WTC11 (cell line): ENCODE measurements at regions not wholly inside any gene's neighbourhood (a gene's known extent, or its start where the extent isn't known, plus 50 kb on each side); places are given as distances from the start of the nearest gene placed in this dataset.
"Not testable (repeated sequence)": the region's sequence is repeated elsewhere in the genome, so short reads cannot be mapped to it uniquely, and the experiment has no call there.

Experiments
- ATAC-seq: fragments of 200-7000 bp; cut with Tn5 transposase; 2 replicates; pipeline ENCODE4 v1.10.0; 2021; ENCODE audit warnings: mild to moderate bottlenecking, moderate library complexity
- CTCF ChIA-PET: fragments of 300-600 bp; sonication (Branson Sonifier 250); formaldehyde crosslinking; loops from one replicate; lab custom pipeline; 2021; ENCODE audit warnings: antibody characterized with exemption; lab: Charles Lee
- POLR2A ChIA-PET: fragments of 350-600 bp; sonication (Branson Sonifier 250); formaldehyde crosslinking; loops from one replicate; lab custom pipeline; 2021; ENCODE audit warnings: antibody characterized with exemption; lab: Charles Lee
- DNase-seq: peaks from one replicate; pipeline ENCODE4 v3.0.0; 2021; ENCODE audit warnings: low spot score
- H3K27ac Mint-ChIP-seq: 2 replicates; pipeline ENCODE4 v1.8.0; 2021; ENCODE audit warnings: mixed read lengths
- H3K27me3 Mint-ChIP-seq: 2 replicates; pipeline ENCODE4 v1.8.0; 2021; ENCODE audit warnings: low read depth, mild to moderate bottlenecking, moderate library complexity, mixed read lengths
- H3K36me3 Mint-ChIP-seq: 2 replicates; pipeline ENCODE4 v1.8.0; 2021; ENCODE audit warnings: mixed read lengths
- H3K4me1 Mint-ChIP-seq: 2 replicates; pipeline ENCODE4 v1.8.0; 2022; ENCODE audit warnings: mixed read lengths
- H3K4me3 Mint-ChIP-seq: 2 replicates; pipeline ENCODE4 v1.8.0; 2021; ENCODE audit warnings: mild to moderate bottlenecking, moderate library complexity, mixed read lengths
- H3K9me3 Mint-ChIP-seq: 2 replicates; pipeline ENCODE4 v1.8.0; 2021; ENCODE audit warnings: mixed read lengths
- ATF1 ChIP-seq: sonication (generic); formaldehyde crosslinking; IDR thresholded peaks from 2 replicates; pipeline ENCODE4 v1.8.1; 2023; ENCODE audit warnings: mild to moderate bottlenecking, moderate library complexity, missing genetic modification reagents
- ATF2 ChIP-seq: sonication (generic); formaldehyde crosslinking; IDR thresholded peaks from 2 replicates; pipeline ENCODE4 v1.8.1; 2022; ENCODE audit warnings: low read depth, missing genetic modification reagents, borderline replicate concordance
- ATF3 ChIP-seq: sonication (generic); formaldehyde crosslinking; conservative IDR thresholded peaks from 2 replicates; pipeline ENCODE4 v1.8.1; 2022; ENCODE audit warnings: mild to moderate bottlenecking, missing genetic modification reagents
- CBFB ChIP-seq: sonication (generic); formaldehyde crosslinking; IDR thresholded peaks from 2 replicates; pipeline ENCODE4 v1.8.1; 2022; ENCODE audit warnings: mild to moderate bottlenecking, low read depth, missing genetic modification reagents
- FOXK1 ChIP-seq: sonication (generic); formaldehyde crosslinking; IDR thresholded peaks from 2 replicates; pipeline ENCODE4 v1.8.0; 2022; ENCODE audit warnings: mild to moderate bottlenecking, moderate library complexity, missing genetic modification reagents
- JAZF1 ChIP-seq: fragments of 250-450 bp; sonication (Bioruptor Pico); IDR thresholded peaks from 2 replicates; pipeline ENCODE4 v1.9.0; 2021; ENCODE audit warnings: moderate library complexity, mild to moderate bottlenecking, inconsistent platforms
- JUN ChIP-seq: sonication (generic); formaldehyde crosslinking; IDR thresholded peaks from 2 replicates; pipeline ENCODE4 v1.8.0; 2023; ENCODE audit warnings: mild to moderate bottlenecking, missing genetic modification reagents
- MYBL2 ChIP-seq: sonication (generic); formaldehyde crosslinking; IDR thresholded peaks from 2 replicates; pipeline ENCODE4 v1.8.1; 2023; ENCODE audit warnings: mild to moderate bottlenecking, moderate library complexity, missing genetic modification reagents
- NR1H2 ChIP-seq: sonication (generic); formaldehyde crosslinking; IDR thresholded peaks from 2 replicates; pipeline ENCODE4 v1.9.0; 2021; ENCODE audit warnings: mild to moderate bottlenecking, moderate library complexity, missing genetic modification reagents
- OVOL2 ChIP-seq: fragments of 250-450 bp; sonication (Bioruptor Pico); IDR thresholded peaks from 2 replicates; pipeline ENCODE4 v1.9.0; 2021; ENCODE audit warnings: mild to moderate bottlenecking, borderline replicate concordance
- PRRX2 ChIP-seq: fragments of 250-450 bp; sonication (Bioruptor Pico); IDR thresholded peaks from 2 replicates; pipeline ENCODE4 v1.8.0; 2021; ENCODE audit warnings: mild to moderate bottlenecking
- SMAD4 ChIP-seq: sonication (generic); formaldehyde crosslinking; IDR thresholded peaks from 2 replicates; pipeline ENCODE4 v1.8.0; 2022; ENCODE audit warnings: mild to moderate bottlenecking, missing genetic modification reagents
- SP1 ChIP-seq: sonication (generic); formaldehyde crosslinking; conservative IDR thresholded peaks from 2 replicates; pipeline ENCODE4 v1.8.1; 2022; ENCODE audit warnings: missing genetic modification reagents
- STAT6 ChIP-seq: sonication (generic); formaldehyde crosslinking; conservative IDR thresholded peaks from 2 replicates; pipeline ENCODE4 v1.8.1; 2023; ENCODE audit warnings: mild to moderate bottlenecking, low read depth, missing genetic modification reagents, moderate library complexity
- ZNF416 ChIP-seq: fragments of 250-450 bp; sonication (Bioruptor Pico); IDR thresholded peaks from 2 replicates; pipeline ENCODE4 v1.9.0; 2021; ENCODE audit warnings: mild to moderate bottlenecking, inconsistent platforms
- ZNF423 ChIP-seq: fragments of 250-450 bp; sonication (Bioruptor Pico); IDR thresholded peaks from 2 replicates; pipeline ENCODE4 v2.1.2; 2022; ENCODE audit warnings: mild to moderate bottlenecking, moderate library complexity
- TF ChIP-seq, protein P1 (sequence below): sonication (generic); formaldehyde crosslinking; IDR thresholded peaks from 2 replicates; pipeline ENCODE4 v1.8.1; 2023; ENCODE audit warnings: mild to moderate bottlenecking, moderate library complexity, missing genetic modification reagents
- TF ChIP-seq, protein P2 (sequence below): sonication (generic); formaldehyde crosslinking; IDR thresholded peaks from 2 replicates; pipeline ENCODE4 v1.8.1; 2022; ENCODE audit warnings: mild to moderate bottlenecking, missing genetic modification reagents, moderate library complexity, borderline replicate concordance
- TF ChIP-seq, protein P3 (sequence below): sonication (generic); formaldehyde crosslinking; IDR thresholded peaks from 2 replicates; pipeline ENCODE4 v1.8.0; 2022; ENCODE audit warnings: mild to moderate bottlenecking, missing genetic modification reagents
- TF ChIP-seq, protein P4 (sequence below): fragments of 250-450 bp; sonication (Bioruptor Pico); IDR thresholded peaks from 2 replicates; pipeline ENCODE4 v1.9.0; 2021; ENCODE audit warnings: mild to moderate bottlenecking

DNA sequence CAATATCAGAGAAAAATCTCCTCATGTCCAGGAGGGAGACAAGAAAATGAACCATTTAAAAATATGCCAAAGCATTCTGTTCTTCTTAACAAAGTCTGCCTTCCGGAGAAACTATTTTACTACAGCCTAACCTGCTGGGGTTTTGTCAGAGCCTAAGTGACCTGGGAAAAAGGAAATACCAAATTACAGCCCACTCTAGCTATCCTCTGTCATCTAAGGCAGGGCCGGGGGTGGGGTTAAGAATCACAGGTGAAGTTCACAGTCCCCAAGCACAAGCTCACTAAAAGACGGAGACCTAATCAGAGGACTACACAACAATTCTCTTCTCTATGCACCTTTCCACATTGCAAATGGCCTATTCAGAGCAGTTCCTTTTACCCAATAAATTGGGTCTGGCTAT is 116.6 kb downstream of the TRIM42 start (continued):
- TF ChIP-seq JUN (CRISPR knock-in tag) = no peak
- TF ChIP-seq ATF3 = no peak
- no peak for TF ChIP-seq CBFB (CRISPR knock-in tag)
- no peak for TF ChIP-seq ZNF423
- TF ChIP-seq, protein P1, sequence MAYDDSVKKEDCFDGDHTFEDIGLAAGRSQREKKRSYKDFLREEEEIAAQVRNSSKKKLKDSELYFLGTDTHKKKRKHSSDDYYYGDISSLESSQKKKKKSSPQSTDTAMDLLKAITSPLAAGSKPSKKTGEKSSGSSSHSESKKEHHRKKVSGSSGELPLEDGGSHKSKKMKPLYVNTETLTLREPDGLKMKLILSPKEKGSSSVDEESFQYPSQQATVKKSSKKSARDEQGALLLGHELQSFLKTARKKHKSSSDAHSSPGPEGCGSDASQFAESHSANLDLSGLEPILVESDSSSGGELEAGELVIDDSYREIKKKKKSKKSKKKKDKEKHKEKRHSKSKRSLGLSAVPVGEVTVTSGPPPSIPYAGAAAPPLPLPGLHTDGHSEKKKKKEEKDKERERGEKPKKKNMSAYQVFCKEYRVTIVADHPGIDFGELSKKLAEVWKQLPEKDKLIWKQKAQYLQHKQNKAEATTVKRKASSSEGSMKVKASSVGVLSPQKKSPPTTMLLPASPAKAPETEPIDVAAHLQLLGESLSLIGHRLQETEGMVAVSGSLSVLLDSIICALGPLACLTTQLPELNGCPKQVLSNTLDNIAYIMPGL (CRISPR knock-in tag) = no peak
- TF ChIP-seq OVOL2 (CRISPR knock-in tag) = no peak

- H3K27ac Mint-ChIP-seq, DNase-seq, CTCF ChIA-PET, H3K4me1 Mint-ChIP-seq, H3K27me3 Mint-ChIP-seq, ATAC-seq, H3K4me3 Mint-ChIP-seq, POLR2A ChIA-PET: not testable (repeated sequence)
- Mint-ChIP-seq H3K9me3 (peaks cover 58% of the 10 kb centered on the region), H3K36me3 (peaks cover 23% of the 10 kb centered on the region)
These were observed 125.0 kb downstream of the TRIM42 start for GRCh38 chr3:140802898-140803297.

GRCh38 chr3:140809316-140809715 is 131.5 kb downstream of the TRIM42 start:
- ChIA-PET POLR2A (interaction anchor here (0.6 kb wide), 1 partner anchor 23 kb away, joined by 3 read pairs; no protein-coding TSS in a partner anchor), CTCF (no interaction called here)
- ATAC-seq (no peak), DNase-seq (no peak)
- Mint-ChIP-seq H3K9me3 (peaks cover 24% of the 10 kb centered on the region), H3K27ac (no peak overlapping the region), H3K4me1 (no peaks in the 10 kb centered on the region; the same call in 1 of the 2 replicates), H3K4me3 (no peak overlapping the region)
- TF ChIP-seq ATF2 = no peak
- TF ChIP-seq JAZF1 (CRISPR knock-in tag) = no peak
- TF ChIP-seq, protein P2, sequence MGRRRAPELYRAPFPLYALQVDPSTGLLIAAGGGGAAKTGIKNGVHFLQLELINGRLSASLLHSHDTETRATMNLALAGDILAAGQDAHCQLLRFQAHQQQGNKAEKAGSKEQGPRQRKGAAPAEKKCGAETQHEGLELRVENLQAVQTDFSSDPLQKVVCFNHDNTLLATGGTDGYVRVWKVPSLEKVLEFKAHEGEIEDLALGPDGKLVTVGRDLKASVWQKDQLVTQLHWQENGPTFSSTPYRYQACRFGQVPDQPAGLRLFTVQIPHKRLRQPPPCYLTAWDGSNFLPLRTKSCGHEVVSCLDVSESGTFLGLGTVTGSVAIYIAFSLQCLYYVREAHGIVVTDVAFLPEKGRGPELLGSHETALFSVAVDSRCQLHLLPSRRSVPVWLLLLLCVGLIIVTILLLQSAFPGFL (CRISPR knock-in tag) = no peak
- TF ChIP-seq FOXK1 (CRISPR knock-in tag) = no peak
- TF ChIP-seq, all 79 proteins: peak for 0
- Mint-ChIP-seq H3K27me3 (no peaks in the 10 kb centered on the region), H3K36me3 (peaks cover 12% of the 10 kb centered on the region)

DNA sequence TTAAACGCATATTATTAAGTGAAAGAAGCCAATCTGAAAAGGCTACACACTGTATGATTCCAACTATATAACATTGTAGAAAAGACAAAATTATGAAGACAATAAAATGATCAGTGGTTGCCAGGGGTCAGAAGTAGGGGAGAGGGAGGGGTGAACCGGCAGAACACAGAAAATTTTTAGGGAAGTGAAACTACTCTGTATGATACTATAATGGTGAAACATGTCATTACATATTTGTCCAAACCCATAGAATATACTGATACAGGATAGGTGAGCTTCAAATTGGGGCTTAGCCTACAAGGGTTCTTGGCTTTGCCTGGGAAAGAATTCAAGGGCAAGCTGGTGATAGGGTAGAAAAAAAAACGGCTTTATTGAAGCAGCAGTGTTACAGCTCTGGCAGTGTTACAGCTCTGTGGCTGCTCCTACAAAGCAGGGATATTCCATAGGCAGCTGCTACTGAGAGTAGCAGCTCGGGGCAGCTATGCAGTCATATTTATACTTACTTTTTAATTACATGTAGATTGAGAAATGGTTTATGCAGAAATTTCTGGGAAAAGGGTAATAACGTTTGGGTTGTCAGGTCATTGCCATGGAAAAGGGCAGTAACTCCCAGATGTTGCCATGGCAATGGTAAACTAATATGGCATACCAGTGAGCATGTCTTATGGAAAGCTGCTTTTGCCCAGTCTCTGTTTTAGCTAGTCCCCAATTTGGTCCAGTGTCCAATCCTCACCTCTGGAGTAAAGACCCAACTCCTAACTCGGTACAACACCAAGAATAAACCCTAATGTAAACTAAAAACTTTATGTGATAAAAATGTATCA is 125.1 kb upstream of the SLC25A36 start:
- Mint-ChIP-seq H3K36me3 (peaks cover 17% of the 10 kb centered on the region), H3K27ac (no peak overlapping the region)
- ATAC-seq = no peak
- TF ChIP-seq NR1H2 (CRISPR knock-in tag) (no peak), SMAD4 (CRISPR knock-in tag) (no peak), ZNF416 (CRISPR knock-in tag) (no peak), STAT6 (CRISPR knock-in tag) (no peak), ZNF423 (no peak), SP1 (CRISPR knock-in tag) (no peak), MYBL2 (CRISPR knock-in tag) (no peak), ATF1 (CRISPR knock-in tag) (no peak), PRRX2 (CRISPR knock-in tag) (no peak)
- TF ChIP-seq, protein P3, sequence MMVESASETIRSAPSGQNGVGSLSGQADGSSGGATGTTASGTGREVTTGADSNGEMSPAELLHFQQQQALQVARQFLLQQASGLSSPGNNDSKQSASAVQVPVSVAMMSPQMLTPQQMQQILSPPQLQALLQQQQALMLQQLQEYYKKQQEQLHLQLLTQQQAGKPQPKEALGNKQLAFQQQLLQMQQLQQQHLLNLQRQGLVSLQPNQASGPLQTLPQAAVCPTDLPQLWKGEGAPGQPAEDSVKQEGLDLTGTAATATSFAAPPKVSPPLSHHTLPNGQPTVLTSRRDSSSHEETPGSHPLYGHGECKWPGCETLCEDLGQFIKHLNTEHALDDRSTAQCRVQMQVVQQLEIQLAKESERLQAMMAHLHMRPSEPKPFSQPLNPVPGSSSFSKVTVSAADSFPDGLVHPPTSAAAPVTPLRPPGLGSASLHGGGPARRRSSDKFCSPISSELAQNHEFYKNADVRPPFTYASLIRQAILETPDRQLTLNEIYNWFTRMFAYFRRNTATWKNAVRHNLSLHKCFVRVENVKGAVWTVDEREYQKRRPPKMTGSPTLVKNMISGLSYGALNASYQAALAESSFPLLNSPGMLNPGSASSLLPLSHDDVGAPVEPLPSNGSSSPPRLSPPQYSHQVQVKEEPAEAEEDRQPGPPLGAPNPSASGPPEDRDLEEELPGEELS (CRISPR knock-in tag) = no peak
- TF ChIP-seq, protein P4, sequence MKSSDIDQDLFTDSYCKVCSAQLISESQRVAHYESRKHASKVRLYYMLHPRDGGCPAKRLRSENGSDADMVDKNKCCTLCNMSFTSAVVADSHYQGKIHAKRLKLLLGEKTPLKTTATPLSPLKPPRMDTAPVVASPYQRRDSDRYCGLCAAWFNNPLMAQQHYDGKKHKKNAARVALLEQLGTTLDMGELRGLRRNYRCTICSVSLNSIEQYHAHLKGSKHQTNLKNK (CRISPR knock-in tag) = no peak

More for the DNA sequence above, 125.1 kb upstream of the SLC25A36 start:
- no peak for DNase-seq
- Mint-ChIP-seq H3K9me3 (peaks cover 27% of the 10 kb centered on the region), H3K4me3 (no peak overlapping the region), H3K27me3 (no peaks in the 10 kb centered on the region), H3K4me1 (no peaks in the 10 kb centered on the region)
- CTCF ChIA-PET = no interaction called here
- POLR2A ChIA-PET = no interaction called here
